AG10803 (cell line): ENCODE measurements at regions not wholly inside any gene's neighbourhood (a gene's known extent, or its start where the extent isn't known, plus 50 kb on each side); places are given as distances from the start of the nearest gene placed in this dataset.
"Not testable (repeated sequence)": the region's sequence is repeated elsewhere in the genome, so short reads cannot be mapped to it uniquely, and the experiment has no call there.

ENCODE experiments used
- DNase-seq: peaks from one replicate; pipeline ENCODE4 v3.0.0; 2010; ENCODE audit warnings: low read depth
- H3K4me3 ChIP-seq: 2 replicates; pipeline ENCODE4 v1.5.1; 2011; ENCODE audit warnings: mild to moderate bottlenecking, low read length, control low read depth
- TF ChIP-seq, protein P1 (sequence below): conservative IDR thresholded peaks from 2 replicates; pipeline ENCODE4 v1.5.1; 2011; ENCODE audit warnings: mild to moderate bottlenecking, low read length, control low read depth, inconsistent platforms

GRCh38 chr6:122878796-122879195 lies 89.7 kb downstream of the SMPDL3A start:
- H3K4me3 ChIP-seq = no peak overlapping the region
- no peak for DNase-seq
- TF ChIP-seq, protein P1, sequence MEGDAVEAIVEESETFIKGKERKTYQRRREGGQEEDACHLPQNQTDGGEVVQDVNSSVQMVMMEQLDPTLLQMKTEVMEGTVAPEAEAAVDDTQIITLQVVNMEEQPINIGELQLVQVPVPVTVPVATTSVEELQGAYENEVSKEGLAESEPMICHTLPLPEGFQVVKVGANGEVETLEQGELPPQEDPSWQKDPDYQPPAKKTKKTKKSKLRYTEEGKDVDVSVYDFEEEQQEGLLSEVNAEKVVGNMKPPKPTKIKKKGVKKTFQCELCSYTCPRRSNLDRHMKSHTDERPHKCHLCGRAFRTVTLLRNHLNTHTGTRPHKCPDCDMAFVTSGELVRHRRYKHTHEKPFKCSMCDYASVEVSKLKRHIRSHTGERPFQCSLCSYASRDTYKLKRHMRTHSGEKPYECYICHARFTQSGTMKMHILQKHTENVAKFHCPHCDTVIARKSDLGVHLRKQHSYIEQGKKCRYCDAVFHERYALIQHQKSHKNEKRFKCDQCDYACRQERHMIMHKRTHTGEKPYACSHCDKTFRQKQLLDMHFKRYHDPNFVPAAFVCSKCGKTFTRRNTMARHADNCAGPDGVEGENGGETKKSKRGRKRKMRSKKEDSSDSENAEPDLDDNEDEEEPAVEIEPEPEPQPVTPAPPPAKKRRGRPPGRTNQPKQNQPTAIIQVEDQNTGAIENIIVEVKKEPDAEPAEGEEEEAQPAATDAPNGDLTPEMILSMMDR = no peak

DNA sequence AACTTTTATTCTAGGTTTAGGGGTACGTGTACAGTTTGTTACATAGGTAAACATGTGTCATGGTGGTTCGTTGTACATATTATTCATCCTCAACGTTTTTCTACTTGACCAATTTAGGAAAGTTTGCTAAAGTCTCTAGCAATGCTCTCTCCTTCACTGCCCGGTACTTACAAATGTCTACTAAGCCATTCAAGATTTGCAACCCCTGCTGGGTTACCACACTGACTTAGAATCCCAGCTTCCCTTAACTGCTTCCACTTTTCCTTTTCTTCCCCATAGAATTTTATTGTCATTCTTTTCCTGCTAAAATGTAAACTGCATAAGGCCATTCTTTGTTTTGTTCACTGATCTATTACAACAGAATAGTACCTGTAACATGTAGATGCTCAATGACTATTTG lies 97.4 kb downstream of the SMPDL3A start:
- TF ChIP-seq, protein P1 = no peak
- DNase-seq = no peak
- no peak overlapping the region for H3K4me3 ChIP-seq

DNA sequence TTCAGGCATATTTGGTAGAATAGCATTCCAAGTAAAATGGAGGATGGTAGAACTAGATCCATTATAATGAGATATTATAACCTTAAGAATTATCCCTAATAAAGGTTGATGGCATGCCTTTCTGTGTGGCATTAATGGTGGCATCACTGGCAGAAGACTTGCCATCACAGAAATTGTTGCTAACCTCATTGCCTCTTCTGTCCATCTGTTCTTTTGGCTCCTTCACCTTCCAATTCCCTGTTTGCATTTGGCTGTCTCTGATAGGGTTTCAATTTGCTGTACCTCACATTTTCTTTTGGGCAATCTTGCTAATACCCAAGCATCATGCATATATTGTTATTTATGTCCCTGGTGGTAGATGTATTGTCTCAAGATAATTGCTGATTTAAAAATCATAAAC lies 98.9 kb downstream of the SMPDL3A start:
- H3K4me3 ChIP-seq = no peak overlapping the region
- TF ChIP-seq, protein P1 = no peak
- DNase-seq = no peak

- H3K4me3 ChIP-seq, DNase-seq: not testable (repeated sequence)
These were observed 99.6 kb downstream of the SMPDL3A start for GRCh38 chr6:122888680-122889079.

GRCh38 chr6:122890250-122890649 lies 101.2 kb downstream of the SMPDL3A start:
- DNase-seq = no peak
- H3K4me3 ChIP-seq = no peak overlapping the region
- TF ChIP-seq, protein P1 = no peak

DNA sequence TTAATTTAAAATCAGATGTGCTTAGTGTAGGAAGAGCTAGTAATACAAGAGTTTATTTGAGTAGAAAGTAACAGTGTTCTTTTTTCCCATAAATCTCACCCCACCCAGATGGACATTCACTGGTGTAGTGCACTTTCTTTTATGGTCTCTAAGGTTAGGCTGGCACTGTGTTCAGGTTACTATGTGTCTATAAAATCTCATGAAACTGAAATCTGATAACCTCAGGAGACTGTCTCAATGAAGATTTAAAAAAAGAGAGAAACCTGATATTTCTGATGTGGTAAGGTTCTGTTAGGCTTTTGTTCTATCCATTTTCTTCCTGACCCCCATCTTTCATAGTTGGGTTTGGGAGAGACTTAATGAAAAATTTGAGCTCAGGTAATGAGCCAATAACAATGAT lies 101.2 kb upstream of the CLVS2 start:
- no peak overlapping the region for H3K4me3 ChIP-seq
- TF ChIP-seq, protein P1 = no peak
- DNase-seq = no peak

DNA sequence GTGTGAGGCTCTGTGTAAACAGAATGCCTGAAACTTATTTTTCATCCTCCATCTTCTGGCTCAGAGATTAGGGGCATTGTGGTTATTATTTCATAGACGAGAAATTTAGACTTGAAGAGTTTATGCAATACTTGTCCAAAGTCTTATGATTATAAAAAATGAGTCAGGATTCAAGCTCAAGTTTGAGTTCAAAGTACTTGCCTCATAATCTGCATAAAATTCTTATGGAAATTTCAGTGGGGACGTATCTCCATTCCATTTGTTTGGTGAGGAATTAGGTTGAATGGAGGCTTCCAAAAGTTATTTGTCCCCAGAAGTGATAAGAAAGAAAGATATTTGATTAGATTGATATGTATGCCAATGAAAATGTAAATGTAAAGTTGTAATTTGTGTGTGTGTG lies 93.7 kb upstream of the CLVS2 start:
- H3K4me3 ChIP-seq = no peak overlapping the region
- TF ChIP-seq, protein P1 = no peak
- DNase-seq = no peak

- H3K4me3 ChIP-seq = no peak overlapping the region
- TF ChIP-seq, protein P1 = no peak
- DNase-seq = no peak
These were observed 92.6 kb upstream of the CLVS2 start for GRCh38 chr6:122903266-122903915.
